ENCODE measurements at regions not wholly inside any gene's neighbourhood (a gene's known extent, or its start where the extent isn't known, plus 50 kb on each side); places are given as distances from the start of the nearest gene placed in this dataset.

DNA sequence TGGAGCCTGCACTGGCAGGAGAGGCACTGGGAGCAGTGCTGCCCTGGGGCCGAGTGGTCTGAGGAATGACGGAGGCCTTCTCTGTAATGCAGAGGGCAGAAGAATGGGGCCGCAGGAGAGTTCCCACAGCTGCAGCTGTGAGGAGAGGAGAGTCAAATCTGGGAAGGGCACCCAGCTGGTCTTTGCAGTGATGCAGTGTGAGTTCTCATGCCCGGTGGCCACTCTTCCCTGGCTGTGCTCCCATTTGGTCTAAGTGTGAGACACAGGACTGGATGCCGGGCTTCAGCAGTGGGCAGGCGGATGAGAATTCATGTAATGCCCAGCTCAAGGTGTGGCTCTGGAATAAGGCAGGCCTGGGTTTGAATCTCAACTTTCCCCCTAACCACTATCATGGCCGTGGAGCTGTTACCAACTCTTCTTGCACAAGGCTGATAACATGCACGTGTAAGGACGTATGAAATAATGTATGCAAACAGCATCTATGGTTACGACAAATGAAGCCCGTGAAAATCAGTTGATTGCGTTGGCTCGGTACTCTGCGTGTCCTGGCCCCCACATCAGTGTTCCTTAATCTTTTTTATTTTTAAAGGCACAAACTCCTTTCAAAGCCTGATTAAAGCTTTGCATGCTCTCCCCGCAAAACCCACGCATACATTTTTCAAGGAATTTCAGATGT is 71.6 kb downstream of the ACKR3 start:
- TF ChIP-seq EZH2 (IDR thresholded peaks at IDR 0.05) (no peak), POLR2AphosphoS5 (IDR thresholded peaks at IDR 0.05; ENCODE audit: borderline replicate concordance, low read depth, low read length) (no peak), FOXP2 (optimal IDR thresholded peaks at IDR 0.05; ENCODE audit: control extremely low read depth, extremely low read length, insufficient read depth) (no peak)
